KG1 (cell line): ENCODE measurements at regions not wholly inside any gene's neighbourhood (a gene's known extent, or its start where the extent isn't known, plus 50 kb on each side); places are given as distances from the start of the nearest gene placed in this dataset.

Experiments used
- DNase-seq: peaks from one replicate; lab custom pipeline; 2025; lab: John Stamatoyannopoulos, UW

- no peak for DNase-seq
These were observed 556.7 kb upstream of the FBXO33 start for GRCh38 chr14:39988939-39989338.

GRCh38 chr14:39984323-39984722 is 552.1 kb upstream of the FBXO33 start:
- DNase-seq = no peak

GRCh38 chr14:39977198-39977597 is 545.0 kb upstream of the FBXO33 start:
- no peak for DNase-seq

- no peak for DNase-seq
These were observed 541.8 kb upstream of the FBXO33 start for GRCh38 chr14:39974036-39974435.

GRCh38 chr14:39972704-39973103 is 540.5 kb upstream of the FBXO33 start:
- no peak for DNase-seq

- no peak for DNase-seq
These were observed 535.7 kb upstream of the FBXO33 start for GRCh38 chr14:39967885-39968284.

GRCh38 chr14:39957987-39958386 is 525.8 kb upstream of the FBXO33 start:
- no peak for DNase-seq

GRCh38 chr14:39957290-39957689 is 525.1 kb upstream of the FBXO33 start:
- no peak for DNase-seq

- DNase-seq = no peak
These were observed 524.1 kb upstream of the FBXO33 start for GRCh38 chr14:39956372-39956771.

- DNase-seq = no peak
These were observed 516.0 kb upstream of the FBXO33 start for GRCh38 chr14:39948235-39948634.

GRCh38 chr14:39946807-39947206 is 514.6 kb upstream of the FBXO33 start:
- no peak for DNase-seq

GRCh38 chr14:39939023-39939422 is 506.8 kb upstream of the FBXO33 start:
- no peak for DNase-seq

- DNase-seq = no peak
These were observed 480.2 kb upstream of the FBXO33 start for GRCh38 chr14:39912192-39913100.

GRCh38 chr14:39897657-39898056 is 465.4 kb upstream of the FBXO33 start:
- DNase-seq = no peak

GRCh38 chr14:39890026-39890425 is 457.8 kb upstream of the FBXO33 start:
- DNase-seq = no peak

GRCh38 chr14:39884091-39884490 is 451.9 kb upstream of the FBXO33 start:
- DNase-seq = no peak

GRCh38 chr14:39880965-39881364 is 448.7 kb upstream of the FBXO33 start:
- no peak for DNase-seq

- no peak for DNase-seq
These were observed 448.0 kb upstream of the FBXO33 start for GRCh38 chr14:39880106-39880695.

GRCh38 chr14:39877577-39878190 is 445.5 kb upstream of the FBXO33 start:
- DNase-seq = no peak

GRCh38 chr14:39876916-39877315 is 444.7 kb upstream of the FBXO33 start:
- DNase-seq = no peak

- no peak for DNase-seq
These were observed 442.8 kb upstream of the FBXO33 start for GRCh38 chr14:39875028-39875427.

- no peak for DNase-seq
These were observed 441.6 kb upstream of the FBXO33 start for GRCh38 chr14:39873791-39874190.

- DNase-seq = no peak
These were observed 436.7 kb upstream of the FBXO33 start for GRCh38 chr14:39868949-39869348.
